Sigmoid colon (tissue), 4 donors: ENCODE measurements at regions not wholly inside any gene's neighbourhood (a gene's known extent, or its start where the extent isn't known, plus 50 kb on each side); places are given as distances from the start of the nearest gene placed in this dataset.

Experiments
- EP300 ChIP-seq, 4 donors: sonication (generic); formaldehyde crosslinking; IDR thresholded peaks; one replicate each; pipeline ENCODE4 v1.6.1; 2017; ENCODE audit warnings: antibody characterized with exemption in 4 of 4
- POLR2A ChIP-seq, 2 donors: fragments of 450-650 bp; IDR thresholded peaks; one replicate each; pipeline ENCODE4 v1.6.1; 2016; ENCODE audit warnings: antibody characterized with exemption in 2 of 2, mild to moderate bottlenecking in 2 of 2, moderate library complexity in 2 of 2
- POLR2AphosphoS5 ChIP-seq, 4 donors: sonication (generic); formaldehyde crosslinking; IDR thresholded peaks; one replicate each; pipeline ENCODE4 v1.6.1; 2017; ENCODE audit warnings: antibody characterized with exemption in 4 of 4
- TF ChIP-seq, protein P1 (sequence below), 4 experiments: fragments of 450-650 bp in 3 of 4; fragments of 200-600 bp in 1 of 4; IDR thresholded peaks; one replicate each; pipeline ENCODE4 v1.5.1; 2016 to 2019; ENCODE audit warnings: antibody characterized with exemption in 4 of 4, mild to moderate bottlenecking in 3 of 4, moderate library complexity in 2 of 4

DNA sequence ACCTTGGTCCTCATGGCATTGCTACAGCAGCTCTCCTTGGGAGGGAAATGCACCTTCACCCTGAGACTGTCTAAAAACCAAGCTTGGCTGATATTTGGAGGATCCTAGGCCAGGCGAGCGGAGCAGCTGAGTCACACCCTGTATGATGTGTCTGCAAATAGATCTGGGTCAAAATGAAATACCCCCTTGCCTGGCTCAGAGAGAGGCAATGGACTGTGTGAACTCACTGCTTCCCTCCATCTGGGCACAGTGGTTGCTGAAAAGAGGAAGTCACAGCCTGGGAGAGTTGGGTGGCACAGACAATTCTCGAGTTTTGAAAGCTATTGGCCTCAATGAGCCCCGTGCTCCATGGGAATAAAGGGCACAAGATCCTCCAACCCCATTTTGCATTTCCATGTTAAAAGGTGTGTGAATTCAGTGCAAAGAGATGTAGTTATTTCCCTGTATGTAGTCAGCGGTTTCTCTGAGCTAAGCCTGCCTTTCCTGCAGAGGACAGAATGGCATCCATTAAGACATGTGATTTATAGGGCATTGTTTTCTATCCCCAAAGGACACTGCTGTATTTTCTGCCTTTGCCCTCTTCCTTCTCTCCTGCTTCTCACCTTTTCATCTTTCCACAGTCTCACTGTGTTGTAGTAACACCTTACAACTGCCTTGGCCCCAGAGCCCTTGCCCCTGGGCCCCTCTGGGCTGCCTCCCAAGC is 177.2 kb downstream of the GADD45G start:
- no peak for TF ChIP-seq POLR2A (IDR thresholded peaks at IDR 0.05)
- TF ChIP-seq, protein P1, sequence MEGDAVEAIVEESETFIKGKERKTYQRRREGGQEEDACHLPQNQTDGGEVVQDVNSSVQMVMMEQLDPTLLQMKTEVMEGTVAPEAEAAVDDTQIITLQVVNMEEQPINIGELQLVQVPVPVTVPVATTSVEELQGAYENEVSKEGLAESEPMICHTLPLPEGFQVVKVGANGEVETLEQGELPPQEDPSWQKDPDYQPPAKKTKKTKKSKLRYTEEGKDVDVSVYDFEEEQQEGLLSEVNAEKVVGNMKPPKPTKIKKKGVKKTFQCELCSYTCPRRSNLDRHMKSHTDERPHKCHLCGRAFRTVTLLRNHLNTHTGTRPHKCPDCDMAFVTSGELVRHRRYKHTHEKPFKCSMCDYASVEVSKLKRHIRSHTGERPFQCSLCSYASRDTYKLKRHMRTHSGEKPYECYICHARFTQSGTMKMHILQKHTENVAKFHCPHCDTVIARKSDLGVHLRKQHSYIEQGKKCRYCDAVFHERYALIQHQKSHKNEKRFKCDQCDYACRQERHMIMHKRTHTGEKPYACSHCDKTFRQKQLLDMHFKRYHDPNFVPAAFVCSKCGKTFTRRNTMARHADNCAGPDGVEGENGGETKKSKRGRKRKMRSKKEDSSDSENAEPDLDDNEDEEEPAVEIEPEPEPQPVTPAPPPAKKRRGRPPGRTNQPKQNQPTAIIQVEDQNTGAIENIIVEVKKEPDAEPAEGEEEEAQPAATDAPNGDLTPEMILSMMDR (IDR thresholded peaks at IDR 0.05) = no peak
- no peak for TF ChIP-seq POLR2AphosphoS5 (IDR thresholded peaks at IDR 0.05)
- TF ChIP-seq EP300 (IDR thresholded peaks at IDR 0.05) = no peak
